ENCODE measurements at regions not wholly inside any gene's neighbourhood (a gene's known extent, or its start where the extent isn't known, plus 50 kb on each side); places are given as distances from the start of the nearest gene placed in this dataset.

DNA sequence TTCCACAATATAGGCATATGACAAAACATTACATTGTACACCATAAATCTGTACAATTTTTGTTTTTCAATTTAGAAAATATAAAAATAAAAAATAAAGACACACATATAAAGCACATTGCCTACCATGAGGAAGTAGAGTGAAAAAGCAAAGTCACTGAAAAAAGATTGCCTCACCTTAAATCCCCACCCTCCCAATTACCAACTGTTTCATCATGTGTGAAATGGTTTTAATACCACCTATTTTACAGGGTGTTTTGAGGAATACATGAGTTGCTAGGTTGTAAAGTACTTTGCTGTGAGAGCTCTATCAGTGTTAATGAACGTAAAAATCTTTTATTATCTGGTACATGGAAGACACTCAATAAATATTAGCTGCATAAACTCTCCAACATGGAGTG, 373.6 kb upstream of the NDST3 start:
- TF ChIP-seq RAD21 (conservative IDR thresholded peaks at IDR 0.05 in 1 of 2, IDR thresholded peaks at IDR 0.05 in 1 of 2) (no peak), CBX8 (IDR thresholded peaks at IDR 0.05) (no peak), KDM5A (IDR thresholded peaks at IDR 0.05) (no peak), CHD4 (IDR thresholded peaks at IDR 0.05; ENCODE audit: borderline replicate concordance) (no peak), HDAC2 (IDR thresholded peaks at IDR 0.05) (no peak), TFCP2L1 (CRISPR knock-in tag; IDR thresholded peaks at IDR 0.05) (no peak), CBX2 (IDR thresholded peaks at IDR 0.05; ENCODE audit: borderline replicate concordance, low read depth) (no peak), HEYL (CRISPR knock-in tag; IDR thresholded peaks at IDR 0.05) (no peak), HOXA7 (CRISPR knock-in tag; IDR thresholded peaks at IDR 0.05) (no peak), POLR2AphosphoS2 (conservative IDR thresholded peaks at IDR 0.05; ENCODE audit: low read length) (no peak), FOXS1 (CRISPR knock-in tag; IDR thresholded peaks at IDR 0.05) (no peak), NFE2L2 (conservative IDR thresholded peaks at IDR 0.05; ENCODE audit: low read length) (no peak), REST (IDR thresholded peaks at IDR 0.05) (no peak), EHF (CRISPR knock-in tag; IDR thresholded peaks at IDR 0.05) (no peak), MAZ (IDR thresholded peaks at IDR 0.05; ENCODE audit: borderline replicate concordance, low read depth, low read length) (no peak), NR3C1 (IDR thresholded peaks at IDR 0.05) (no peak)
- TF ChIP-seq, protein P1, sequence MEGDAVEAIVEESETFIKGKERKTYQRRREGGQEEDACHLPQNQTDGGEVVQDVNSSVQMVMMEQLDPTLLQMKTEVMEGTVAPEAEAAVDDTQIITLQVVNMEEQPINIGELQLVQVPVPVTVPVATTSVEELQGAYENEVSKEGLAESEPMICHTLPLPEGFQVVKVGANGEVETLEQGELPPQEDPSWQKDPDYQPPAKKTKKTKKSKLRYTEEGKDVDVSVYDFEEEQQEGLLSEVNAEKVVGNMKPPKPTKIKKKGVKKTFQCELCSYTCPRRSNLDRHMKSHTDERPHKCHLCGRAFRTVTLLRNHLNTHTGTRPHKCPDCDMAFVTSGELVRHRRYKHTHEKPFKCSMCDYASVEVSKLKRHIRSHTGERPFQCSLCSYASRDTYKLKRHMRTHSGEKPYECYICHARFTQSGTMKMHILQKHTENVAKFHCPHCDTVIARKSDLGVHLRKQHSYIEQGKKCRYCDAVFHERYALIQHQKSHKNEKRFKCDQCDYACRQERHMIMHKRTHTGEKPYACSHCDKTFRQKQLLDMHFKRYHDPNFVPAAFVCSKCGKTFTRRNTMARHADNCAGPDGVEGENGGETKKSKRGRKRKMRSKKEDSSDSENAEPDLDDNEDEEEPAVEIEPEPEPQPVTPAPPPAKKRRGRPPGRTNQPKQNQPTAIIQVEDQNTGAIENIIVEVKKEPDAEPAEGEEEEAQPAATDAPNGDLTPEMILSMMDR (IDR thresholded peaks at IDR 0.05): no peak
- TF ChIP-seq, protein P2, sequence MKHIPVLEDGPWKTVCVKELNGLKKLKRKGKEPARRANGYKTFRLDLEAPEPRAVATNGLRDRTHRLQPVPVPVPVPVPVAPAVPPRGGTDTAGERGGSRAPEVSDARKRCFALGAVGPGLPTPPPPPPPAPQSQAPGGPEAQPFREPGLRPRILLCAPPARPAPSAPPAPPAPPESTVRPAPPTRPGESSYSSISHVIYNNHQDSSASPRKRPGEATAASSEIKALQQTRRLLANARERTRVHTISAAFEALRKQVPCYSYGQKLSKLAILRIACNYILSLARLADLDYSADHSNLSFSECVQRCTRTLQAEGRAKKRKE (CRISPR knock-in tag; IDR thresholded peaks at IDR 0.05; ENCODE audit: low read depth): no peak
- TF ChIP-seq, protein P3, sequence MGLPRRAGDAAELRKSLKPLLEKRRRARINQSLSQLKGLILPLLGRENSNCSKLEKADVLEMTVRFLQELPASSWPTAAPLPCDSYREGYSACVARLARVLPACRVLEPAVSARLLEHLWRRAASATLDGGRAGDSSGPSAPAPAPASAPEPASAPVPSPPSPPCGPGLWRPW (IDR thresholded peaks at IDR 0.05): no peak
- TF ChIP-seq, protein P4, sequence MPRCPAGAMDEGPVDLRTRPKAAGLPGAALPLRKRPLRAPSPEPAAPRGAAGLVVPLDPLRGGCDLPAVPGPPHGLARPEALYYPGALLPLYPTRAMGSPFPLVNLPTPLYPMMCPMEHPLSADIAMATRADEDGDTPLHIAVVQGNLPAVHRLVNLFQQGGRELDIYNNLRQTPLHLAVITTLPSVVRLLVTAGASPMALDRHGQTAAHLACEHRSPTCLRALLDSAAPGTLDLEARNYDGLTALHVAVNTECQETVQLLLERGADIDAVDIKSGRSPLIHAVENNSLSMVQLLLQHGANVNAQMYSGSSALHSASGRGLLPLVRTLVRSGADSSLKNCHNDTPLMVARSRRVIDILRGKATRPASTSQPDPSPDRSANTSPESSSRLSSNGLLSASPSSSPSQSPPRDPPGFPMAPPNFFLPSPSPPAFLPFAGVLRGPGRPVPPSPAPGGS (IDR thresholded peaks at IDR 0.05): no peak
- WGBS (ENCODE audit: missing lambda C conversion rate): 3% methylated on average over 1 of the region's 1 CpG
- DNase-seq (ENCODE audit: low read depth in 1 of 2, low spot score in 1 of 2) (no peak), ATAC-seq (no peak), FAIRE-seq (no peak)
- Histone ChIP-seq H3K4me3 (no peak overlapping the region), H3K27ac (no peak overlapping the region), H3K4me1 (no peaks in the 10 kb centered on the region), H3K4me2 (no peak overlapping the region), H3K9me3 (no peaks in the 10 kb centered on the region)
- ChIA-PET CTCF (no interaction called here), POLR2A (no interaction called here)

Data from A549 (cell line).